Mesothelial cell of epicardium (in vitro differentiated cells): ENCODE measurements at regions not wholly inside any gene's neighbourhood (a gene's known extent, or its start where the extent isn't known, plus 50 kb on each side); places are given as distances from the start of the nearest gene placed in this dataset.

Source experiments
- DNase-seq, 2 experiments: peaks; one replicate each; pipeline ENCODE4 v3.0.0; 2021; ENCODE audit warnings: low spot score in 2 of 2; ENCODE audit not compliant: unreplicated experiment in 2 of 2
- H3K27ac Mint-ChIP-seq: 2 replicates; pipeline ENCODE4 v1.8.0; 2021; ENCODE audit warnings: mixed read lengths
- H3K27me3 Mint-ChIP-seq: 2 replicates; pipeline ENCODE4 v1.8.0; 2021; ENCODE audit warnings: low read depth, mixed read lengths
- H3K36me3 Mint-ChIP-seq: 2 replicates; pipeline ENCODE4 v1.8.0; 2021; ENCODE audit warnings: mixed read lengths
- H3K4me1 Mint-ChIP-seq: 2 replicates; pipeline ENCODE4 v1.8.0; 2021; ENCODE audit warnings: mixed read lengths
- H3K4me3 Mint-ChIP-seq: 2 replicates; pipeline ENCODE4 v1.8.0; 2021; ENCODE audit warnings: mild to moderate bottlenecking, moderate library complexity, mixed read lengths
- H3K9me3 Mint-ChIP-seq: 2 replicates; pipeline ENCODE4 v1.8.0; 2021; ENCODE audit warnings: mixed read lengths
- CTCF ChIP-seq: fragments of 200-600 bp; sonication (generic); IDR thresholded peaks from one replicate; pipeline ENCODE4 v1.5.0; 2021; ENCODE audit warnings: antibody characterized with exemption; ENCODE audit not compliant: unreplicated experiment

- no peak for DNase-seq
- H3K27ac Mint-ChIP-seq: no peak overlapping the region
- peaks cover 34% of the 10 kb centered on the region for H3K9me3 Mint-ChIP-seq
- H3K36me3 Mint-ChIP-seq: peaks cover 9% of the 10 kb centered on the region
- no peak overlapping the region for H3K4me3 Mint-ChIP-seq
- H3K27me3 Mint-ChIP-seq: no peaks in the 10 kb centered on the region
- TF ChIP-seq CTCF: no peak
- H3K4me1 Mint-ChIP-seq: peaks cover 13% of the 10 kb centered on the region
These were observed 568.0 kb upstream of the MARCKS start for GRCh38 chr6:113289166-113289565.

- Mint-ChIP-seq H3K27me3 (no peaks in the 10 kb centered on the region), H3K36me3 (peaks cover 8% of the 10 kb centered on the region), H3K4me3 (no peak overlapping the region), H3K27ac (no peak overlapping the region), H3K9me3 (peaks cover 36% of the 10 kb centered on the region), H3K4me1 (peaks cover 13% of the 10 kb centered on the region)
- DNase-seq: no peak
- no peak for TF ChIP-seq CTCF
These were observed 566.5 kb upstream of the MARCKS start for GRCh38 chr6:113290684-113291083.

GRCh38 chr6:113291751-113292445 lies 565.2 kb upstream of the MARCKS start:
- Mint-ChIP-seq H3K4me1 (peaks cover 13% of the 10 kb centered on the region), H3K4me3 (no peak overlapping the region), H3K9me3 (peaks cover 26% of the 10 kb centered on the region), H3K27ac (no peak overlapping the region), H3K27me3 (no peaks in the 10 kb centered on the region), H3K36me3 (no peaks in the 10 kb centered on the region)
- no peak for DNase-seq
- no peak for TF ChIP-seq CTCF

- Mint-ChIP-seq H3K4me3 (no peak overlapping the region), H3K4me1 (peaks cover 13% of the 10 kb centered on the region), H3K36me3 (no peaks in the 10 kb centered on the region), H3K27ac (no peak overlapping the region), H3K27me3 (no peaks in the 10 kb centered on the region), H3K9me3 (peaks cover 17% of the 10 kb centered on the region)
- TF ChIP-seq CTCF: no peak
- no peak for DNase-seq
These were observed 564.3 kb upstream of the MARCKS start for GRCh38 chr6:113292646-113293422.

GRCh38 chr6:113293423-113293740 lies 563.8 kb upstream of the MARCKS start:
- H3K36me3 Mint-ChIP-seq: no peaks in the 10 kb centered on the region
- no peak overlapping the region for H3K4me3 Mint-ChIP-seq
- no peak overlapping the region for H3K27ac Mint-ChIP-seq
- H3K9me3 Mint-ChIP-seq: peaks cover 17% of the 10 kb centered on the region
- peaks cover 13% of the 10 kb centered on the region for H3K4me1 Mint-ChIP-seq
- no peak for DNase-seq
- no peaks in the 10 kb centered on the region for H3K27me3 Mint-ChIP-seq
- no peak for TF ChIP-seq CTCF
